ENCODE measurements at regions not wholly inside any gene's neighbourhood (a gene's known extent, or its start where the extent isn't known, plus 50 kb on each side); places are given as distances from the start of the nearest gene placed in this dataset.

- Histone ChIP-seq H3K9me3 (replicated peaks; ENCODE audit: control insufficient read depth, insufficient read depth, low read length) (no peaks in the 10 kb centered on the region; the same call in 2 of the 3 replicates), H3K4me3 (no peak overlapping the region), H3K36me3 (ENCODE audit: control insufficient read depth in 2 of 2, insufficient read depth in 2 of 2, low read length in 1 of 2) (no peaks in the 10 kb centered on the region), H2AFZ (ENCODE audit: control insufficient read depth, low read depth, low read length) (no peak overlapping the region), H3K4me1 (ENCODE audit: control insufficient read depth, insufficient read depth, low read length) (no peaks in the 10 kb centered on the region), H3K27me3 (replicated peaks in 1 of 2; ENCODE audit: control insufficient read depth in 2 of 2, insufficient read depth in 2 of 2, low read length in 1 of 2) (no peaks in the 10 kb centered on the region), H3K4me2 (ENCODE audit: control insufficient read depth, insufficient read depth) (no peak overlapping the region), H3K79me2 (ENCODE audit: control insufficient read depth, insufficient read depth, low read length) (no peaks in the 10 kb centered on the region), H4K20me1 (ENCODE audit: control insufficient read depth, insufficient read depth) (no peaks in the 10 kb centered on the region), H3K27ac (ENCODE audit: control insufficient read depth, insufficient read depth) (no peak overlapping the region), H3K9ac (ENCODE audit: control insufficient read depth, insufficient read depth, low read length) (no peak overlapping the region)
- DNase-seq (ENCODE audit: low read depth, low spot score) (no peak), ATAC-seq (no peak), FAIRE-seq (no peak)
- RAD21 ChIA-PET (ENCODE audit: unreplicated experiment) = interaction anchor here (1.6 kb wide), 1 partner anchor 25 kb away, joined by 4 read pairs; no protein-coding TSS in a partner anchor
- POLR2A ChIA-PET = no interaction called here
- intact Hi-C loops (cut with micrococcal nuclease; ENCODE audit: unreplicated experiment) = loop anchor here (10.0 kb wide), 1 partner anchor 370 kb away; the partner anchor contains the start of gene VLDLR
- in situ Hi-C loops (cut with MboI) = no loop called here
- CTCF ChIA-PET = no interaction called here
- TF ChIP-seq GABPA (IDR thresholded peaks at IDR 0.05; ENCODE audit: low read depth) (no peak), IKZF2 (IDR thresholded peaks at IDR 0.05) (no peak), USF1 (IDR thresholded peaks at IDR 0.05; ENCODE audit: borderline replicate concordance, extremely low read length, insufficient read depth, low read depth, low read length) (no peak), JUNB (IDR thresholded peaks at IDR 0.05) (no peak), BMI1 (IDR thresholded peaks at IDR 0.05; ENCODE audit: borderline replicate concordance) (no peak)
- BruUV-seq (replicated peaks) = no TSS peak
- 45% methylated on average over 10 of the region's 10 CpGs for WGBS (ENCODE audit: insufficient coverage, insufficient replicate concordance, low lambda C conversion rate, missing lambda C conversion rate)
- SMC1A ChIA-PET (ENCODE audit: uncharacterized antibody, unreplicated experiment) = interaction anchor here (1.2 kb wide), 1 partner anchor 13 kb away, joined by 3 read pairs; no protein-coding TSS in a partner anchor
Measured at GRCh38 chr9:2255128-2255527, 240.0 kb downstream of the SMARCA2 start.
